ENCODE measurements at regions not wholly inside any gene's neighbourhood (a gene's known extent, or its start where the extent isn't known, plus 50 kb on each side); places are given as distances from the start of the nearest gene placed in this dataset.

- no peak for TF ChIP-seq EZH2phosphoT487 (IDR thresholded peaks at IDR 0.05; ENCODE audit: low read depth)
- no peak for TF ChIP-seq CTCF (IDR thresholded peaks at IDR 0.05; ENCODE audit: low read depth, low read length)
Measured at GRCh38 chr5:2169850-2170760, 287.4 kb upstream of the IRX4 start.

All from OCI-LY3 (cell line).